OCI-LY1 (cell line): ENCODE measurements at regions not wholly inside any gene's neighbourhood (a gene's known extent, or its start where the extent isn't known, plus 50 kb on each side); places are given as distances from the start of the nearest gene placed in this dataset.
A peak's percentile ranks its signal among the peaks of the same experiment; 100 is the strongest.

Experiments used
- H2AFZ ChIP-seq: fragments of 200-600 bp; sonication (generic), shearing (Covaris generic); 2 replicates; pipeline ENCODE4 v1.6.0; 2014; ENCODE audit warnings: antibody characterized with exemption, mild to moderate bottlenecking, low read length
- H3F3A ChIP-seq: fragments of 200-600 bp; sonication (generic), shearing (Covaris generic); 2 replicates; pipeline ENCODE4 v1.6.0; 2014; ENCODE audit warnings: mild to moderate bottlenecking, antibody characterized with exemption, low read length, moderate library complexity; ENCODE audit not compliant: insufficient read depth
- H3K27ac ChIP-seq: fragments of 200-600 bp; sonication (generic); 2 replicates; pipeline ENCODE4 v1.5.1; 2014; ENCODE audit warnings: low read length, mixed run types, mild to moderate bottlenecking, low read depth; ENCODE audit not compliant: poor library complexity, severe bottlenecking
- H3K27me3 ChIP-seq: fragments of 200-600 bp; sonication (generic); 2 replicates; pipeline ENCODE4 v1.6.0; 2014; ENCODE audit warnings: antibody characterized with exemption, mild to moderate bottlenecking, low read length, moderate library complexity; ENCODE audit not compliant: insufficient read depth
- H3K36me3 ChIP-seq: fragments of 200-600 bp; sonication (generic); 2 replicates; pipeline ENCODE4 v1.6.1; 2014; ENCODE audit warnings: mild to moderate bottlenecking, antibody characterized with exemption, low read length, moderate library complexity, mixed read lengths; ENCODE audit not compliant: insufficient read depth
- H3K4me1 ChIP-seq: fragments of 200-600 bp; sonication (generic); 2 replicates; pipeline ENCODE4 v1.5.1; 2014; ENCODE audit warnings: mild to moderate bottlenecking, low read length, moderate library complexity; ENCODE audit not compliant: insufficient read depth, severe bottlenecking
- H3K4me2 ChIP-seq: fragments of 200-600 bp; sonication (generic), shearing (Covaris generic); 2 replicates; pipeline ENCODE4 v1.6.1; 2014; ENCODE audit warnings: low read length
- H3K4me3 ChIP-seq: fragments of 200-600 bp; sonication (generic); 2 replicates; pipeline ENCODE4 v1.5.1; 2014; ENCODE audit warnings: low read length, low read depth, mild to moderate bottlenecking, mixed read lengths; ENCODE audit not compliant: poor library complexity, severe bottlenecking
- H3K79me2 ChIP-seq: fragments of 200-600 bp; shearing (Covaris generic); 2 replicates; pipeline ENCODE4 v1.6.1; 2016; ENCODE audit warnings: mixed run types, low read length, mixed read lengths; ENCODE audit not compliant: insufficient read depth
- H3K9ac ChIP-seq: fragments of 200-600 bp; sonication (generic), shearing (Covaris generic); 2 replicates; pipeline ENCODE4 v1.6.1; 2014; ENCODE audit warnings: mild to moderate bottlenecking, low read length, mixed read lengths
- H3K9me2 ChIP-seq: fragments of 200-600 bp; sonication (generic), shearing (Covaris generic); 2 replicates; pipeline ENCODE4 v1.6.1; 2014; ENCODE audit warnings: low read depth, mild to moderate bottlenecking, low read length, mixed read lengths
- H3K9me3 ChIP-seq: fragments of 200-600 bp; shearing (Covaris generic); 2 replicates; pipeline ENCODE4 v1.6.1; 2014; ENCODE audit warnings: low read length, mixed read lengths
- H4K20me1 ChIP-seq: fragments of 200-600 bp; sonication (generic), shearing (Covaris generic); 2 replicates; pipeline ENCODE4 v1.6.0; 2016; ENCODE audit warnings: mild to moderate bottlenecking, low read length; ENCODE audit not compliant: insufficient read depth
- EZH2 ChIP-seq: fragments of 200-600 bp; sonication (generic), shearing (Covaris generic); IDR thresholded peaks from 2 replicates; pipeline ENCODE4 v1.8.0; 2017; ENCODE audit warnings: borderline replicate concordance, mixed run types, mild to moderate bottlenecking, antibody characterized with exemption, low read length, moderate library complexity, mixed read lengths
- TF ChIP-seq, protein P1 (sequence below): fragments of 200-600 bp; sonication (generic), shearing (Covaris generic); IDR thresholded peaks from 2 replicates; pipeline ENCODE4 v1.5.1; 2017; ENCODE audit warnings: mild to moderate bottlenecking, antibody characterized with exemption, low read length, moderate library complexity, mixed read lengths

DNA sequence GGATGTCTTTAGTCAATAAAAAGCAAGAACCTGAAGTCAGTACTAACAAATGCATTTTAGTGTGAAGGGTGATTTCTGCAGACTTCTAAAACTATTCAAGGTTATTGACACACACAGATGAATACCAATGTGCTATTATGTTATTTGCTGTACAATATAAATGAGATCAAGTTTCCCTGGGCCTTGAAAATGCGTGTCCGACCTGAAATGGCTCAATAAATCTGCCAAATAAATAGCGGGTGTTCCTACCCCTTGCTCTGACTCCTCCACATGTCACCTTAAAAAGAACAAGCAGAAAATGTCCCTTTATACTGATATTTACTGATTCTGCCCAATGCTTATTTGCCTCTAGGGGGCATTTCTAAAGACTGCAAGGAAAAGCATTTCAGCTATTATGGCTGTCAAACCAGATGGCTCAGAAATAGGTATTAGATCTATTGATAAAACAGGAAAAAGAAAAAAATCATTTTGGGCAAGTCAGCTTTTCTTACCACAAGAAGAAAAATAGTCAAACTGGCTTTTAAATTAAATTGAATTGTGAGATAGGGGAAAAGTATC lies 367.3 kb upstream of the KITLG start:
- H3K9me3 ChIP-seq = no peaks in the 10 kb centered on the region
- H4K20me1 ChIP-seq = no peaks in the 10 kb centered on the region
- no peak overlapping the region for H3K4me2 ChIP-seq
- no peak overlapping the region for H3K27ac ChIP-seq
- no peaks in the 10 kb centered on the region for H3K9me2 ChIP-seq
- H3K27me3 ChIP-seq = no peaks in the 10 kb centered on the region
- no peak overlapping the region for H2AFZ ChIP-seq
- no peak overlapping the region for H3K9ac ChIP-seq
- H3K36me3 ChIP-seq = no peaks in the 10 kb centered on the region
- TF ChIP-seq, protein P1, sequence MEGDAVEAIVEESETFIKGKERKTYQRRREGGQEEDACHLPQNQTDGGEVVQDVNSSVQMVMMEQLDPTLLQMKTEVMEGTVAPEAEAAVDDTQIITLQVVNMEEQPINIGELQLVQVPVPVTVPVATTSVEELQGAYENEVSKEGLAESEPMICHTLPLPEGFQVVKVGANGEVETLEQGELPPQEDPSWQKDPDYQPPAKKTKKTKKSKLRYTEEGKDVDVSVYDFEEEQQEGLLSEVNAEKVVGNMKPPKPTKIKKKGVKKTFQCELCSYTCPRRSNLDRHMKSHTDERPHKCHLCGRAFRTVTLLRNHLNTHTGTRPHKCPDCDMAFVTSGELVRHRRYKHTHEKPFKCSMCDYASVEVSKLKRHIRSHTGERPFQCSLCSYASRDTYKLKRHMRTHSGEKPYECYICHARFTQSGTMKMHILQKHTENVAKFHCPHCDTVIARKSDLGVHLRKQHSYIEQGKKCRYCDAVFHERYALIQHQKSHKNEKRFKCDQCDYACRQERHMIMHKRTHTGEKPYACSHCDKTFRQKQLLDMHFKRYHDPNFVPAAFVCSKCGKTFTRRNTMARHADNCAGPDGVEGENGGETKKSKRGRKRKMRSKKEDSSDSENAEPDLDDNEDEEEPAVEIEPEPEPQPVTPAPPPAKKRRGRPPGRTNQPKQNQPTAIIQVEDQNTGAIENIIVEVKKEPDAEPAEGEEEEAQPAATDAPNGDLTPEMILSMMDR = peak; percentile 21; the same call in 1 of the 2 replicates
- TF ChIP-seq EZH2 = no peak
- H3K4me3 ChIP-seq = no peak overlapping the region
- no peaks in the 10 kb centered on the region for H3K79me2 ChIP-seq
- H3K4me1 ChIP-seq = no peaks in the 10 kb centered on the region
- H3F3A ChIP-seq = no peaks in the 10 kb centered on the region

DNA sequence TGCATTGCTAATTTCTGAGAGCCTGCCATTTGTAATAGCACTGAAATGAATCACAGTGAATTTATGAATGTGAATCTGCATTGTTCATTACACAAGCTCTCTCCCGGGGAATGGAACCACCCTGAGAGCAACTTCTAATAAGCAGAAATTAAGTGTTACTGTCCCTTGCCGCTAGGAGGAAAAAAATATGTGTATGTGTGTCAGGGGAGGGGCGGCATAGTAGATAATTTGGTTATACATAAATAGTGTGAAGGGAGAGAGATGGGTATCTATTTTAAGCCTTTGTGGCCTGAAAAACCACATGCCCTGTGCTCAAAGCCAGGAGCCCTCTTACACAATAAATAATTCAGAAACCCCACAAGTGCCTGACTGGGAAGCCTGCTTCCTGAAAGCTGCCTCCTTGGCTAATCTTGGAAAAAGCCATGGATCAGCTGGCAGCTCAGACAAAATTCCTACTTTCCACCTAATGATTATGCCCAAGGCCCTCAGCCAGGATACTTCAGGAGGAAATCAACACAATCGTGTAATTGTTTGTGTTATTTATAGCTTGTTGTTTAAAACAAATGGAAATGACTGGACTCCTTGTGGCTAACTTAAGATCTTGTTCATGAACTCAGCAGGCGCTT lies 366.2 kb upstream of the KITLG start:
- Histone ChIP-seq H3F3A (no peaks in the 10 kb centered on the region), H3K79me2 (no peaks in the 10 kb centered on the region), H3K4me1 (no peaks in the 10 kb centered on the region), H3K9me3 (no peaks in the 10 kb centered on the region), H3K27me3 (no peaks in the 10 kb centered on the region), H2AFZ (no peak overlapping the region), H3K4me2 (no peak overlapping the region), H3K36me3 (no peaks in the 10 kb centered on the region), H3K9me2 (no peaks in the 10 kb centered on the region), H3K27ac (no peak overlapping the region), H3K9ac (no peak overlapping the region), H3K4me3 (no peak overlapping the region), H4K20me1 (no peaks in the 10 kb centered on the region)
- TF ChIP-seq, protein P1 = no peak

DNA sequence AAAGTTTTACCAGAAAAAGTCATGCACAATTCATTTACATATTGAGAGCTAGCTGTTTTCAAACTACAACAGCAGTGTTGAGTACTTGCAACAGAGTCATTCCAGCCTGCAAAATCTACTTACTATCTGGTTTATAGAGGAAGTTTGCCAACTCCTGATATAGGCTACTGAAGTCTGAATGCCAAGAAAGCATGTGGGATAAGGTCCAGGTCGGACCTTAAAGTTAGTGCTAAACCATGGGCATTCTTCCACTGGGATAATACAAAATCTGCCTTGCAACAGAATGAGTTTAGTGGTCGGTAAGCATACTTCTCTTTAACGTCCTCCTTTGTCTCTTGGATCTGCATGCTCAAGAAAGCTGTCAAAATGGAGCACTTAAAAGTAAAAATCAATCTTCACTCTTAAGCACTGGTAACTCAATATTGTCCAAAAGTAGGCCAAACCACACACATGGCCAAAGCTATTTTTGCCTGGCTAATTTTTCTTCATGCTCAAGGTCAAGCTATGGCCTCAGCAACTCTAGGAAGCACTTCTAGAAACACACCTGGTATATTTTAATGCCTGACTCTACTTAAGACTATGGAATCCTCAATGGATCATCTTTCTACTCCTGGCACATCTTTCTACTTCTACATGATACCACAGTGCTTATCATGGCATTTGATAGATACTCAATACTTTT lies 364.9 kb upstream of the KITLG start:
- no peak overlapping the region for H3K27ac ChIP-seq

More for the DNA sequence above, 364.9 kb upstream of the KITLG start:
- H3K9me3 ChIP-seq = no peaks in the 10 kb centered on the region
- H3K4me2 ChIP-seq = no peak overlapping the region
- TF ChIP-seq, protein P1 = no peak
- no peak for TF ChIP-seq EZH2
- H3K27me3 ChIP-seq = no peaks in the 10 kb centered on the region
- no peak overlapping the region for H3K9ac ChIP-seq
- no peak overlapping the region for H2AFZ ChIP-seq
- H3F3A ChIP-seq = no peaks in the 10 kb centered on the region
- H3K9me2 ChIP-seq = no peaks in the 10 kb centered on the region
- H3K4me3 ChIP-seq = no peak overlapping the region
- H3K36me3 ChIP-seq = no peaks in the 10 kb centered on the region
- no peaks in the 10 kb centered on the region for H3K4me1 ChIP-seq
- H4K20me1 ChIP-seq = no peaks in the 10 kb centered on the region
- no peaks in the 10 kb centered on the region for H3K79me2 ChIP-seq
